NK-92 (cell line): ENCODE measurements at regions not wholly inside any gene's neighbourhood (a gene's known extent, or its start where the extent isn't known, plus 50 kb on each side); places are given as distances from the start of the nearest gene placed in this dataset.

ENCODE experiments used
- DNase-seq: peaks from one replicate; lab custom pipeline; 2025; ENCODE audit not compliant: unreplicated experiment; lab: John Stamatoyannopoulos, UW

- DNase-seq = no peak
Observed at GRCh38 chr4:3831529-3832150, 65.5 kb downstream of the ADRA2C start.

DNA sequence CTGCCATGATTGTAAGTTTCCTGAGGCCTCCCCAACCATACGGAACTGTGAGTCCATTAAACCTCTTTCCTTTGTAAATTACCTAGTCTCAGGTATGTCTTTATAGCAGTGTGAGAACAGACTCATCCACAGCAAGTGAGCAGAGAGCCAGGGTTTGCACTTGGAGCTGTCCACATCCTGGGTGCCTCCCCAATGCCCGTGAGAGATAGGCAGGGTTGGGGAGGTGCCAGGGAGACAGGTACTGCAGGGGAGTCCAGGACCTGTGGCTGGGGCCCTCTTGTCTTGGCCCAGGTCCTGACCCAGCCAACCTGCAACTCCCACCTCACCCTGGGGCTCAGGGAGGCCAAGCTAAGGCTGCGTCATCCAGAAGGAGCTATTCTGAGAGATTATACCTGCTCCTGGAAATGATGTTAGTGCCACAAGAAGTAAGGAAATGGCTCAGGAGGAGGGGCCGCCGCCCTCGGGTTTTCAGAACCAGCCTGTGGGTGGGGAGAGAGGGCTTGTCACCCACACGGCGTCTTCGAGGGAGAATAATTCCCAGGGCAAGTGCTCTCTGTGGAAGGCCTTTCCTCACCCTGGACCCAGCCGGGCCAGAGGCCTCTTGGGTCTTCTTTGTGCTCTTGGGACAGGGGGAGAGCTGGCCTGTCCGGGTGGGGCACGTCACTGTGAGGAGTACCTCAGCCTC, 66.5 kb downstream of the ADRA2C start:
- DNase-seq = no peak

DNA sequence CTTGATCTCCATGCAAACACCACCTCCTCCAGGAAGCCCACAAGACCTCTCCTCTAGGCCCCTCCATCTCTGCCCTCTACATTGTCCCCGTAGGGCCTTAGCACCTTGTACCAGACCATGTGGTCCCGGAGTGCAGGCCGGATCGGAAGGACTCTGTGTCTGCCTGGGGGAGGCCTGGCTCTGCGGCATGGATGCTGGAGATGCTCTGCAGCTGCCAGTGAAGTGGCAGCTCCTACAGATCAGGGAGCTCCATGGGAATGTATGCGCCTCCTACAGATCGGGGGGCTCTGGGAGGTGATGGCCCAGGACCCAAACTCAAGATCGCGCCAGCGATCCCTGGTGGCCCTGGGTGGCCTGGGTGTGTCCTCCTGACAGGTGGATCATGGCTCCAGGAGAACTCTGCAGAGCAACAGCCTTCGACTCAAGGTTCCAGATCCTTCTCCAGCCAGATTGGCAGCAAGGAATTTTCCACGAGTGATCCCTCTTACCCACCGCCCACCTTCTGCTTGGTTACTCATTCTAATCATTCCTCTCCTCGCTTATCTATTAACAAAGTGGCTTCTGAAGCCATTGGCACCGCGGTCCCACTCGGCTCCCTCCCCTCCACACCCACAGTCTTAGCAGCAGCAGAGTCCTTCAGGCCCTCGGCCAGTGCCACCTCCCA, 67.3 kb downstream of the ADRA2C start:
- no peak for DNase-seq

DNA sequence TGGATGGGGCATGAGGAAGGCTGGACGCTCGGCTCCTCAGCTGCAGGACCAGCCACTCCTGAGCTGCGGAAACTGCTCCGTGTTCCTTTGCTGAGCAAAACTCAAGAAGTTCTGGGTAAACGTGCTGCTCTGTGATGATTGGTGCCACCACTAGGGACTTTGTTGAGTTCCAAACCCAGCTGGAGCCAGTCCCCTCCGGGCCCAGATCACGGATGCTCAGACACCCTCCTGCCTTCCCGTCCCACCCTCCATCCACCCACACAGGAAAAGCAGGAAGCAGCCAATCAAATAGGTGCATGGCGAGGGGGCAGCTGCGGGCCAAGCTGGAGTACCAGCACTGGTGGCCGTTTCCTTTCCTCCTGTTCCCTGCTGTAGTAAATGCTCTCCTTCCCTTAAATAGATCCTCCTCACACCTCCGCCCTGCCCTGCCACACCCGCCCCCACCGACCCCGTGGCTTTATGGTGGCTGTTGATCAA, 68.0 kb downstream of the ADRA2C start:
- no peak for DNase-seq

GRCh38 chr4:3834663-3835521, 68.7 kb downstream of the ADRA2C start:
- DNase-seq = no peak

DNA sequence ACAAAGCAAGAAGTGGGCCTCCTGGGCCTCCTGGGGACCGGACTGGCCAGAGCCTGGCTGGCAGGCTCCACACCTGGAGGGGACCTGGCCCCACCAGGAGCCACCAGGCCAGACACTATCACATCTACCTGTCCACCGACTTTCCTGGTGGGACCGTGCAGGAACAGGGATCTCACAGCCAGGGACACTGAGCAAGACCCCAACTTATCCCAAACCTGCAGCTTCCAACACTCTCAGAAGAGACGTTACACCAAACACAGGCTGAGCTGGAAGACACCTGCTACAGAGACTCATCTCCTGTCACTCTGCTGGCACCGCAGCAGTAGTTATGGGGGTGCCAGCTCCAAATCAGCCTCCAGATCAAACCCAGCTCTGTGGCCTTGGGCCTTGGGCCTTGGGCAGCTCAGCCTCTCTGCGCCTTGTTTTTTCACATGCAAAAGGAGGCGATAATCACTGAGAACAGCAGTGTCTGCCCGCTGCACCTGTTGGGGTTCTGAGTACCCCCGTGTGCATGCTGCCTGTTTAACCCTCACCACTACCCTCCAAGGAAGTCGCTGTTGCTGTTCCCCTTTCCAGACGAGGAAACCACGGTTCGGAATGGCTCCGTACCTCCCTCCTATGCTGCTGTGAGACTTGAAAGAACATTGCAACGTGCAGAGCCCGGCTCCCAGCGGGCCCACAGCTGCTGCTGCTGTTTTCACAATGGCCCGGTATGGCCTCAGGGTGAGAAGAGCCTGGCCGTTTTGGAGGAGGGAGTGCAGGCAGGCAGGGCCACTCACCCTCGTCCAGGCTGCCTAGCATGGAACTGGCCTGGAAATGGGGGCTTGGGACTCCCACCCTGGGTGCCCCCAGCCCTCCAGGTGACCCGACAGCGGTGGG, 69.6 kb downstream of the ADRA2C start:
- DNase-seq = no peak

DNA sequence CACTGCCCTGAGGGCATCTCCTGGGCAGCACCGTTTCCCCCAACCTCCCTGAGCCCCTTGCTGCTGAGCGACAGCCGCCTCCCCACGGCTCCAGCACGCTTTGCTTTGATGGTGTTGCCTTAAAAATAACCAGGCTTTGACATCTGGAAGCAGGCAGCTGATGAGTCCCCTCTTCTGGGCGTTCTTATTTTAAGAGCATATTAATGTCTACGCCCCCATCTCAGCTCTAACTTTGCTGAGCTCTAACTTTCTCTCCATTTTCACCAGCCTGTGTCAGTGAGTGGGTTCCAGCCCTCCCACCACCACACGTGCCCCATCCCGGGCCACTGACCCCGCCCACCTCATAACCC, 70.2 kb downstream of the ADRA2C start:
- no peak for DNase-seq

DNA sequence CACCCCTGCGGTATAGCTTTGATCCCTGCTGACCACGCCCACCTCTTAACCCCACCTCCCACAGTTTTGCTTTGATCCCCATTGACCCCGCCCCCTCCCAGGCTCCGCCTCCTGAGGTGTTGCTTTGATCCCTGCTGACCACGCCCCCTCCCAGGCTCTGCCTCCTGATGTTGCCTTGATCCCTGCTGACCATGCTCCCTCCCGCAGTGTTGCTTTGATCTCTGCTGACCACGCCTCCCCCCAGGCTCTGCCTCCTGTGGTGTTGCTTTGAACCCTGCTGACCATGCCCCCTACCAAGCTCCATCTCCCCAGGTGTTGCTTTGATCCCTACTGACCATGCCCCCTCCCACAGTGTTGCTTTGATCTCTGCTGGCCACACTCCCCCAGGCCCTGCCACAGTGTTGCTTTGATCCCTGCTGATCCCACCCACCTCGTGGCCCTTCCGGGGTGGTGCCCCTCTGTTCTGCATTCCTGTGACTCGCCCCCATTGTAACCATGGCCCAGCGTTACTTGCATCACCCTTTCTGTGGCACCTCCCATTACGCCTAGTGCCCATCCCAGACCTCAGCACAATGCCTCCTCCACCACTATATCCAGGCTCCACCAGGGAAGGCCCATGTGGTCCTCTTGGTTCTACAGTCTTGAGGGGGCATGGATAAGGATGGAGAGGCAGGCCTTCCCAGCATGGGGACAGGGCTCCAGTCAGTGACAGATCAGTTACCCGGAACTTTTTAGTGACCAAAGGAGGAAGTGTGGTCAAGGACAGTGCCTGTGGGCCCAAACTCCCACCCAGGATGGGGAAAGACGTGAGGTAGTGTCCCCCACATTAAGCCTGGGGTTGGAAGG, 70.8 kb downstream of the ADRA2C start:
- DNase-seq = no peak

- no peak for DNase-seq
Observed at GRCh38 chr4:3838437-3839380, 72.5 kb downstream of the ADRA2C start.

DNA sequence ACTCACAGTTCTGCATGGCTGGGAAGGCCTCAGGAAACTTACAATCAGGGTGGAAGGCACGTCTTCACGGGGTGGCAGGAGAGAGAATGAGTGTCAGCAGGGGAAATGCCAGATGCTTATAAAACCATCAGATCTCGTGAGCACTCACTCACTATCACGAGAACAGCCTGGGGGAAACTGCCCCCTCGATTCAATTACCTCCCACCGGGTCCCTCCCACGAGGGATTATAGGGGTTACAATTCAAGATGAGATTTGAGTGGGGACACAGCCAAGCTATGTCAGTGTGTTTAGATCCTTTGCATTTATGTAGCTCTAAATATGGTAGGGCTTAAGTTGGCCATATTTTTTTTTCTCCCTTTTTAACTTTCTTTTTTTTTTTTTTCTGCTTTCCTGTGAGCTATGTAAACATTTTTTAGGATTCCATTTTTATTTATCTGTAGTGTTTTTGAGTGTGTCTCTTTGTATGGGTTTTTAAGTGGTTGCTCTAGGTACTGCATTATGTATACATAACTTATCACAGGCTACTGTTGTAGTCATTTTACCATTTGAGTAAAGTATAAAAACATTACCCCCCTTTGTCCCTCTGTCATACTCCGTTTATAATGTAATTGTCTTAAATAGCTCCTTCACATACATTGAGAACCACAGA, 79.0 kb downstream of the ADRA2C start:
- DNase-seq = no peak

DNA sequence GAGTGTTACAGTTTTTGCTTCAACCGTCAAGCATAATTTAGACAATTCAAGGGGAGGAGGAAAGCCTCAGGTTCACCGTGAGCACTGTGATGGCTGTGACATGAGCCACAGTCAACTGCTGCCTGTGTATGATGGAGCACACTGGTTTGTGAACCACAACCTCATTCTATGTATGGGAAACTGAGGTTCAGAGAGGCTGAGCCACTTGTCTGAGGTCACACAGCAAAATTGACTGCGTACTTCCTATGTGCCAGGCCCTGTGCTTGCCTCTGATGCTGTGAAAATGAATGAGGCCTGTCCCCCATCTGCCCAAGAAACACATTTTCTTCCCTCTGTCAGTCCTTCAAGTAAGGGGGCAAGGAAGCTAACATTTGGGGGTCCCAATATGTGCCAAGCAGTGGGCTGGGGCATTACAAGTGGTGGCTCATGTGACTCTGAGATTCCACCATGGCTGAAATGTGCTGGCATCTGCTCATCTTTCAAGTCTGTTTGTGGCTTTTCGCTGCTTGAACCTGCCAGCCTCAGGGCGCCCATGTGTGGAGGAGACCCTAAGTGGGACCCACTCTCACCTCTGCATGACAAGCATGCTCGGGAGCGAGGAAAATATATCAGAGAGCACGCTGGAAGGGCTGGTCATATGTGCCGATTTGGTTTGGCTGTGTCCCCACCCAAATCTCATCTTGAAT, 79.7 kb downstream of the ADRA2C start:
- no peak for DNase-seq

GRCh38 chr4:3847211-3847940, 81.2 kb downstream of the ADRA2C start:
- DNase-seq = no peak

GRCh38 chr4:3848323-3848722, 82.1 kb downstream of the ADRA2C start:
- DNase-seq = no peak

DNA sequence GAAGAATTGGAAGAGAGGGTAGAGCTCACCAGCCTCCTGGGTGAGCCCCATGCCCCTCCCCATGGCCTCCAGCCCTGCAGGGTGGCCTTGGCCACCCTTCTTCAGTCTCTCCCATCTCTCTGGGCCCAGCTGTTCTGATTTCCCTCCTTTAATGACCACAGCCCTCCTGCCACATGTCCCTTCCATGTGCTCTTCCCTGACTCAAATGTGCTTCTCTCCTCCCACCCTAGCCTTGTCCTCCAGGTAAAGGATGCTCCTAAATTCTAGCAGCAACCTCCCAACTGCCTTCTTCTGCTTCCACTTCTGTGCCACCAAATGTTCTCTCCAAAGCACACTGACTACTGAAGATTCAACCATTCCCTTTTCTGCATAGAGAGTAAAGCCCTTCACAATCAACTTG, 83.0 kb downstream of the ADRA2C start:
- DNase-seq = no peak

GRCh38 chr4:3850128-3850527, 83.9 kb downstream of the ADRA2C start:
- DNase-seq = no peak

DNA sequence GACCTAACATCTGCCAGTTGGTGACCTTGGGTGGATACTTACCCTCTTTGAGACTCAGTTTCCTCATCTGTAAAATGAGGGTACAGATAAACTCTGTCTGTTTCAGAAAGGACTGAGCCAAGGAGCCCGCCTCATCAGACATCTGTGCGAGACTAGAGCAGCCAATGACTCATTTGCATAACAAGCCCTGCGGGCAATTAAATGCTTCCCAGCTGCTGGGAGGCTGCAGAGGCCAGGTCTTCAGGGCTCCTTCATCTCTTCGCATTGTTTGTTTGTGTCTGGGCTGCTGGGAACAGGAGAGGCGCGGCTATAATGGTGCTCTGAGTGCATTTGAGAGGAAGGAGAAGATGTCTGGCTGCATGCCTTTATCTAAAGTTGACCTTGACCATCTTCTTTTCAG, 85.0 kb downstream of the ADRA2C start:
- no peak for DNase-seq

- no peak for DNase-seq
Observed at GRCh38 chr4:3851881-3852280, 85.7 kb downstream of the ADRA2C start.
